ENCODE measurements at regions not wholly inside any gene's neighbourhood (a gene's known extent, or its start where the extent isn't known, plus 50 kb on each side); places are given as distances from the start of the nearest gene placed in this dataset.

DNA sequence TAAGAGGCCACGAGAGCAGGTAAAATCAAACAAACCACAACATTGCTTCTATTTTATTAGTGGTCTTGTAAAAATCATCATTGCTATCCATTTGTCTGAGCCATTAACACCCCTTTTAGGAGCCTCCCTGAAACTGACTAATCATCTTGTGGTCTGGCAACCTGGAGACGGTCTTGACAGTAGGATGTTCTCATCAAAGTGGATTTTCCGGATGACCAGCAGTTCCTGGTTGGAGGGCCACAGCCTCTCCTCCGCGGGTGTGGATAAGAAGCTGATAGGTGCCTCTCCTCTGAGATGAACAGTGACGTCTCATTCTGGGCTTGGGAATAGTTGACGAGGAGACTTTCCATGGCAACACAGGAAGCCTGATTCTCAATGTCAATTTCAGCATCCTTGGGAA lies 490.7 kb downstream of the TYW1 start:
- TF ChIP-seq, protein P1, sequence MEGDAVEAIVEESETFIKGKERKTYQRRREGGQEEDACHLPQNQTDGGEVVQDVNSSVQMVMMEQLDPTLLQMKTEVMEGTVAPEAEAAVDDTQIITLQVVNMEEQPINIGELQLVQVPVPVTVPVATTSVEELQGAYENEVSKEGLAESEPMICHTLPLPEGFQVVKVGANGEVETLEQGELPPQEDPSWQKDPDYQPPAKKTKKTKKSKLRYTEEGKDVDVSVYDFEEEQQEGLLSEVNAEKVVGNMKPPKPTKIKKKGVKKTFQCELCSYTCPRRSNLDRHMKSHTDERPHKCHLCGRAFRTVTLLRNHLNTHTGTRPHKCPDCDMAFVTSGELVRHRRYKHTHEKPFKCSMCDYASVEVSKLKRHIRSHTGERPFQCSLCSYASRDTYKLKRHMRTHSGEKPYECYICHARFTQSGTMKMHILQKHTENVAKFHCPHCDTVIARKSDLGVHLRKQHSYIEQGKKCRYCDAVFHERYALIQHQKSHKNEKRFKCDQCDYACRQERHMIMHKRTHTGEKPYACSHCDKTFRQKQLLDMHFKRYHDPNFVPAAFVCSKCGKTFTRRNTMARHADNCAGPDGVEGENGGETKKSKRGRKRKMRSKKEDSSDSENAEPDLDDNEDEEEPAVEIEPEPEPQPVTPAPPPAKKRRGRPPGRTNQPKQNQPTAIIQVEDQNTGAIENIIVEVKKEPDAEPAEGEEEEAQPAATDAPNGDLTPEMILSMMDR (IDR thresholded peaks at IDR 0.05): no peak
- no peak for TF ChIP-seq EP300 (IDR thresholded peaks at IDR 0.05)
- TF ChIP-seq POLR2AphosphoS5 (IDR thresholded peaks at IDR 0.05): no peak

Data from esophagus muscularis mucosa (tissue), 4 donors.